Gastrocnemius medialis (tissue), 4 donors: ENCODE measurements at regions not wholly inside any gene's neighbourhood (a gene's known extent, or its start where the extent isn't known, plus 50 kb on each side); places are given as distances from the start of the nearest gene placed in this dataset.

ENCODE experiments used
- ATAC-seq, 2 donors: fragments of 150-250 bp; one replicate each; pipeline ENCODE4 v1.9.1; 2016
- DNase-seq, 2 donors: peaks; one replicate each; pipeline ENCODE4 v3.0.0-alpha.2; 2019
- H3K27ac ChIP-seq, 4 donors: fragments of 200-600 bp; sonication (generic); 1 replicate in 1 of 4; 2 replicates in 3 of 4; pipeline ENCODE4 v1.5.1; 2016 to 2018; ENCODE audit warnings: mild to moderate bottlenecking in 2 of 4, moderate library complexity in 1 of 4
- H3K27me3 ChIP-seq, 3 donors: fragments of 200-600 bp; sonication (generic) in 2 of 3; 1 replicate in 1 of 3; 2 replicates in 2 of 3; pipeline versions ENCODE4 v1.5.1 to v1.6.0; 2016 to 2019; ENCODE audit warnings: mild to moderate bottlenecking in 1 of 3, moderate library complexity in 1 of 3
- H3K36me3 ChIP-seq, 2 donors: fragments of 200-600 bp; sonication (generic) in 1 of 2; one replicate each; pipeline ENCODE4 v1.5.1; 2017 to 2018
- H3K4me1 ChIP-seq, 2 donors: fragments of 200-600 bp; sonication (generic) in 1 of 2; one replicate each; pipeline ENCODE4 v1.5.1; 2016 to 2017; ENCODE audit warnings: mild to moderate bottlenecking in 2 of 2
- H3K4me3 ChIP-seq, 4 donors: fragments of 200-600 bp; sonication (generic) in 3 of 4; 1 replicate in 1 of 4; 2 replicates in 3 of 4; pipeline ENCODE4 v1.5.1; 2016 to 2019; ENCODE audit warnings: mild to moderate bottlenecking in 2 of 4
- H3K9me3 ChIP-seq, 3 donors: fragments of 200-600 bp; sonication (generic) in 2 of 3; 1 replicate in 1 of 3; 2 replicates in 2 of 3; pipeline ENCODE4 v1.5.1; 2016 to 2019
- POLR2A ChIP-seq, 2 donors: fragments of 450-650 bp; IDR thresholded peaks; one replicate each; pipeline ENCODE4 v1.6.1; 2017; ENCODE audit warnings: antibody characterized with exemption in 2 of 2, mild to moderate bottlenecking in 2 of 2, moderate library complexity in 2 of 2
- in situ Hi-C, 4 donors: fragments of 200-750 bp; cut with MboI; loops; one replicate each; pipeline versions ENCODE4 v1.15.0 to v1.8.0; 2017; ENCODE audit warnings: low sequenced_read_pairs in 4 of 4
- intact Hi-C: fragments of 100-400 bp; cut with DNase I; formaldehyde crosslinking; loops from one replicate; pipeline ENCODE4 v1.15.1; 2023; ENCODE audit warnings: low total_unique reads
- TF ChIP-seq, protein P1 (sequence below), 5 experiments: fragments of 450-650 bp in 3 of 5; fragments of 200-600 bp in 2 of 5; sonication (generic) in 2 of 5; IDR thresholded peaks in 4 of 5; conservative IDR thresholded peaks in 1 of 5; 1 replicate in 4 of 5; 2 replicates in 1 of 5; pipeline ENCODE4 v1.5.1; 2016 to 2019; ENCODE audit warnings: antibody characterized with exemption in 5 of 5, mild to moderate bottlenecking in 3 of 5, moderate library complexity in 3 of 5

DNA sequence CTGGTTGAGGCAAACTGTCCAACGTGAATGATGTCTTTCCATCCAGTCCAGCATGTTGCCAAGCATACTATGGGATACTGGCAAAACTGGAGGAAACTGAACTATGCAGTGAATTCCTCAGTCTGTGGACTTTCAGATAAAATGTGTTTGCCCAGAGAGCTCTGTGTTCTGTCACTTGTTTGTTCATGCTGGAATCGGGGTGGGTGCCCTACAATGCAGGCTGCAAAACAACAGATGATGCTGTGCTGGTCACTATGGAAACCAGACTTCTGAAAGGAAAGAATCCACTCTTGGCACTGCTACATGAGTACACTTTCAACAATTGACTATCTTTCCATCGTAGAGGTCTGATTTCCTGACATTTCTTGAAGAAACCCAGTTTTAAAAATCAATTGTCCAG is 272.5 kb upstream of the ARHGEF26 start:
- H3K27ac ChIP-seq: no peak overlapping the region

DNA sequence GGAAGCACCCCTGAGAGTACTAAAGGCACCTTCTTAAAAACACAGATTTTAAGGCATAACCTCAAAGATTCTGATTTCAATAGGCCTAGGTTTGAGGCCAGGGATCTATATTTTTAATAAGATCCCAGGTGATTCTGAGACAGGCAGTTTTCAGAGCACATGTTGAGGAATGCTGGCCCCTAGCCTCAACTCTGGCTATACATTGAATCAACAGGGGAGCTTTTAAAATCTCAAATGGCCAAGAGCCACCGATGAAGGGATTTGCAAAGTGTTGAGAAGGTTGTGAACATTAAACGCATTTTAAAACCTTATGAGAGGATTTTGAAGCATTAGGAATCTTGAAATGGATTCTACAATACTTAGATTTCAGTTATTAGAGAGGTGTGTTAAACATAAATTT is 268.8 kb upstream of the ARHGEF26 start:
- H3K4me3 ChIP-seq: no peak overlapping the region
- no peaks in the 10 kb centered on the region for H3K36me3 ChIP-seq
- H3K27ac ChIP-seq: no peak overlapping the region
- no peak for TF ChIP-seq POLR2A (IDR thresholded peaks at IDR 0.05)
- TF ChIP-seq, protein P1, sequence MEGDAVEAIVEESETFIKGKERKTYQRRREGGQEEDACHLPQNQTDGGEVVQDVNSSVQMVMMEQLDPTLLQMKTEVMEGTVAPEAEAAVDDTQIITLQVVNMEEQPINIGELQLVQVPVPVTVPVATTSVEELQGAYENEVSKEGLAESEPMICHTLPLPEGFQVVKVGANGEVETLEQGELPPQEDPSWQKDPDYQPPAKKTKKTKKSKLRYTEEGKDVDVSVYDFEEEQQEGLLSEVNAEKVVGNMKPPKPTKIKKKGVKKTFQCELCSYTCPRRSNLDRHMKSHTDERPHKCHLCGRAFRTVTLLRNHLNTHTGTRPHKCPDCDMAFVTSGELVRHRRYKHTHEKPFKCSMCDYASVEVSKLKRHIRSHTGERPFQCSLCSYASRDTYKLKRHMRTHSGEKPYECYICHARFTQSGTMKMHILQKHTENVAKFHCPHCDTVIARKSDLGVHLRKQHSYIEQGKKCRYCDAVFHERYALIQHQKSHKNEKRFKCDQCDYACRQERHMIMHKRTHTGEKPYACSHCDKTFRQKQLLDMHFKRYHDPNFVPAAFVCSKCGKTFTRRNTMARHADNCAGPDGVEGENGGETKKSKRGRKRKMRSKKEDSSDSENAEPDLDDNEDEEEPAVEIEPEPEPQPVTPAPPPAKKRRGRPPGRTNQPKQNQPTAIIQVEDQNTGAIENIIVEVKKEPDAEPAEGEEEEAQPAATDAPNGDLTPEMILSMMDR (IDR thresholded peaks at IDR 0.05 in 4 of 5, conservative IDR thresholded peaks at IDR 0.05 in 1 of 5): no peak
- DNase-seq (no peak), ATAC-seq (no peak)
- H3K9me3 ChIP-seq: no peaks in the 10 kb centered on the region
- H3K4me1 ChIP-seq: no peaks in the 10 kb centered on the region
- in situ Hi-C loops (no loop called here), intact Hi-C loops (no loop called here)
- H3K27me3 ChIP-seq: no peaks in the 10 kb centered on the region

More for the DNA sequence above, 272.5 kb upstream of the ARHGEF26 start:
- H3K36me3 ChIP-seq: no peaks in the 10 kb centered on the region
- H3K27me3 ChIP-seq: no peaks in the 10 kb centered on the region
- in situ Hi-C loops: no loop called here
- intact Hi-C loops: no loop called here
- TF ChIP-seq POLR2A (IDR thresholded peaks at IDR 0.05): no peak
- TF ChIP-seq, protein P1 (IDR thresholded peaks at IDR 0.05 in 4 of 5, conservative IDR thresholded peaks at IDR 0.05 in 1 of 5): no peak
- no peak overlapping the region for H3K4me3 ChIP-seq
- no peaks in the 10 kb centered on the region for H3K4me1 ChIP-seq
- ATAC-seq: no peak
- no peak for DNase-seq
- no peaks in the 10 kb centered on the region for H3K9me3 ChIP-seq

DNA sequence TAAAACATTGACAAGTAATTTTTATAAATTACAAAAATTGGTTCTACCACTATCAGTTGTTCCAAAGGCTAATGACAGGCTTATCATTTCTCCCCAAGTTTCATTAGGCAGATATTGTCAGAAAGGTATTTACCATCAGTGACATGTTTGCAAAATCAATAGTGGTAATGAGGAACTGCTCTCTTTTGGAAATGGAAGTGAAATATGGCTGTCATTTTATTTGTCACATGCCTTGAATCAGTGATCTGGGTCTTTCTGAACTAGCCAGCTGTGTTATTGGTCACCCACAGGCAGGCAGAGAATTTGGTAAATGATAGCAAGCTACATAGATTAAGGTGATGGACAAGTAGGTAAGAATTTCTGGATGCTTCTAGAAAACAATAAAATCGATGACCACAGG is 268.0 kb upstream of the ARHGEF26 start:
- in situ Hi-C loops: no loop called here
- no peak for ATAC-seq

GRCh38 chr3:153855772-153856171 is 265.4 kb upstream of the ARHGEF26 start:
- in situ Hi-C loops (no loop called here), intact Hi-C loops (no loop called here)
- TF ChIP-seq POLR2A (IDR thresholded peaks at IDR 0.05): no peak
- TF ChIP-seq, protein P1 (IDR thresholded peaks at IDR 0.05 in 4 of 5, conservative IDR thresholded peaks at IDR 0.05 in 1 of 5): no peak
- Histone ChIP-seq H3K4me3 (no peak overlapping the region), H3K36me3 (no peaks in the 10 kb centered on the region), H3K4me1 (no peaks in the 10 kb centered on the region), H3K27ac (no peak overlapping the region), H3K9me3 (no peaks in the 10 kb centered on the region), H3K27me3 (no peaks in the 10 kb centered on the region)
- DNase-seq: no peak
- ATAC-seq: no peak

More for the DNA sequence above, 268.0 kb upstream of the ARHGEF26 start:
- intact Hi-C loops: no loop called here
- TF ChIP-seq, protein P1 (IDR thresholded peaks at IDR 0.05 in 4 of 5, conservative IDR thresholded peaks at IDR 0.05 in 1 of 5): no peak
- no peak for TF ChIP-seq POLR2A (IDR thresholded peaks at IDR 0.05)
- Histone ChIP-seq H3K27ac (no peak overlapping the region), H3K36me3 (no peaks in the 10 kb centered on the region), H3K27me3 (no peaks in the 10 kb centered on the region), H3K4me3 (no peak overlapping the region), H3K4me1 (no peaks in the 10 kb centered on the region), H3K9me3 (no peaks in the 10 kb centered on the region)
- DNase-seq: no peak

GRCh38 chr3:153856932-153857331 is 264.3 kb upstream of the ARHGEF26 start:
- in situ Hi-C loops (no loop called here), intact Hi-C loops (no loop called here)
- DNase-seq (no peak), ATAC-seq (no peak)
- H3K9me3 ChIP-seq: no peaks in the 10 kb centered on the region
- no peaks in the 10 kb centered on the region for H3K4me1 ChIP-seq
- H3K4me3 ChIP-seq: no peak overlapping the region
- TF ChIP-seq POLR2A (IDR thresholded peaks at IDR 0.05): no peak
- TF ChIP-seq, protein P1 (IDR thresholded peaks at IDR 0.05 in 4 of 5, conservative IDR thresholded peaks at IDR 0.05 in 1 of 5): no peak
- H3K27me3 ChIP-seq: no peaks in the 10 kb centered on the region
- no peaks in the 10 kb centered on the region for H3K36me3 ChIP-seq
- no peak overlapping the region for H3K27ac ChIP-seq
